ENCODE measurements at regions not wholly inside any gene's neighbourhood (a gene's known extent, or its start where the extent isn't known, plus 50 kb on each side); places are given as distances from the start of the nearest gene placed in this dataset.

DNA sequence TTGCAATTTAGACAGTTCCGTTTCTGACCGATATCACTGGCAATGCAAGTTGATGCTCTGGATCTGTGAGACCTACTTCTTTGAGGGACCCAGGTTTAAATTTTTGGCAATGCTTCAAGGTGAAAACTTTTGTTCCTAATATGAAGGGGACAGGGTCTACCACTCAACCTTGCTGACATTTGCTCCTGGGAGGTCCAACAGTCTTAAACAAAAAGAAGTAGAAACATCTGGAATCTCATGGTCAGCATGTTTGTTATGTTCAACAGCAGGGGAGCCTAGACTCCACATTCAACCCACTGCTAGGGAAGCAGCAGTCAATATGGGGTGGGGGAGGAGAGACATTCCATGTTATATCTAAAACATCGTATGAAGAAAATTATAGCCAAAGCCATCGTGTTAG is 196.4 kb downstream of the SIM1 start:
- DNase-seq = no peak

DNA sequence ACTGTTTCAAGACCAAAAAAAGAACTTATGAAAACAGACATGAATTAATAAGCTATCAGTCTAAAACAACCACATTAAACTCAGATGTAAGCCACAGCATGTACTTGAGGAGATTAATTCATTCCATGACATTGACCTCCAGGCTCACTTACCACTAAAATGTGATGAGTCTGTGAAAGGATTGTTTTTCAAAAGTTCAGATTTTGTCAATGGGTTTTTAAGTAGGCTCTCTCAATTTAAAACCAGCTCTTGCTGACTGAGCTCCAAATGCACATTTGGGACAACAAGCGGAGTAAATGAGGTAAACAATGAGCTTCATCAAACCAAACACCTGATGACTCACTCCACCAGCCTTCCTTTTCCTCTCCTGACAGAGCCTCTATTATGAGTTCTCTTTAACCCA is 197.0 kb downstream of the SIM1 start:
- DNase-seq = no peak

DNA sequence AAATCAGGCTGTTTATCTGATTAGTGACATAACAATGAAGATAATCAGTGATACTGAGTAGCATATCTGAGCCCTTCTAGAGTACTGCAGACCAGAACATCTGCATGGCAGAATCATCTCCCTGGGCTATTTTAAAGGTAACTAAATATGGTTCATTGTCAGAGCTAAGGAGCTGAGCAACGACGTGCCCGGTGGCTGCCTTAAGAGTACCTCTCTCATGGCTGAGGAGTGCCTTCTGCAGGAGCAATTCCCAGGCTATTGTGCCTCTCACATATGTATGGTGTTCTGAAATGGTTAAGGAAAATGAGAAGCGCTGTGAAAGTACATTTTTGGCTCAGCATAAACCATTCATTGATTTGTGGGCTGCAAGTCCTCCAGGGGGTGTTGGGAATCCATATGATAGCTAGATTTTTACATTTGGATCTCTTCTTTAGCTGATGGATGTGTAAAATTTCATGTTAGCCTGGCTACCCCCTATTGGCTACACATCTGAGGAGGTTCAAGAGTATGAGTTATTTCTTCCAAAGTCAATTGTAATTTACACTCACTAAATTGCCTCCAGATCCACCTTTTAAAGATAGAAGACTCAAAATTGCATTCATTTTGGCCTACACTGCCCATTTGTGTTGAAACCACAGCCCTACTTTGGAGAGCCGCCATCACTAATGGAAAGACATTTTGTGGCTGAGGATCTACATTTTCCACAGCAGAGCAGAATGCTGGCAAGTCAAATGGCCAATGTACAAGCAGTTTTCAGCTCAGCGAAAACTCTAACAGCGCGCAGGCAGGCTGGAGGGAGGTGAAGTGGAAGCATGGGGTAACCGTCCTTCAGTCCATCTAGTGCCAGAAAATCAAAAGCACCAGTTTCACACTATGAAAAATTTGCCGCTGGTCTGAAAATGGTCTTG is 198.0 kb downstream of the SIM1 start:
- no peak for DNase-seq

- no peak for DNase-seq
These were observed 202.6 kb downstream of the SIM1 start for GRCh38 chr6:100262086-100262485.

DNA sequence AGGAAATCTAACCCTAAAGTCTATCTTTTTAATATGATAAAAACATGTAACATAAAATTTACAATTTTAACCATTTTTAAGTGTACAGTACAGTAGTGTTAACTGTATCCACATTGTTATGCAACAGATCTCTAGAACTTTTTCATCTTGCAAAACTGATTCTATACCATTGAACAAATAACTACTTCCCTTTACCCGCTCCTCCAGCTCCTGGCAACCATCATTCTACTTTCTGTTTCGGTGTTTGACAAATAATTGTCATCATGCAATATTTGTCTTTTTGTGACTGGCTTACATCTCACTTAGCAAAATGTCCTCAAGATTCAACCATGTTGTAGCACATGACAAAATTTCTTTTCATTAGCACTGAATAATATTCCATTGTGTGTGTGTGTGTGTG is 203.2 kb downstream of the SIM1 start:
- DNase-seq = no peak

GRCh38 chr6:100260584-100260983 is 204.1 kb downstream of the SIM1 start:
- DNase-seq = no peak

DNA sequence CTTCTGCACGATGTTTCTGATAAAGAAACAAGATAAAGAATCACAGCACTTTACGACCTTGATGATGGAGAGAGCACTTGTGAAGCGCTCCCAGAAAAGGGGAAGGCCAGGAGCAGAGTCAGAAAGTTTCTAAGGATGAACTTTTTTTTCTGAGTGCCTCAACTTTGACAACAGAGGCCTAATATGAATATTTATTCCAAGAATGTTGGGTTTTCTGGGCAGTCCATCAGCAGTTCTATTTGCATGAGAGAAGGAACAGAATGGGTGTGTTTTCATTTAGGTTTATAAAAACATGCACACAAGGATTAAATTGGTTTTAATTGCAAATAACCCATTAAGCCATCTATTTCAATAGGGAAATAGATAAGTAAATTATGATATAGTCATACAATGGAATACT is 204.9 kb downstream of the SIM1 start:
- DNase-seq = no peak

GRCh38 chr6:100258752-100259151 is 206.0 kb downstream of the SIM1 start:
- no peak for DNase-seq

- DNase-seq = no peak
These were observed 206.8 kb downstream of the SIM1 start for GRCh38 chr6:100257793-100258395.

- DNase-seq = no peak
These were observed 209.0 kb downstream of the SIM1 start for GRCh38 chr6:100255701-100256100.

DNA sequence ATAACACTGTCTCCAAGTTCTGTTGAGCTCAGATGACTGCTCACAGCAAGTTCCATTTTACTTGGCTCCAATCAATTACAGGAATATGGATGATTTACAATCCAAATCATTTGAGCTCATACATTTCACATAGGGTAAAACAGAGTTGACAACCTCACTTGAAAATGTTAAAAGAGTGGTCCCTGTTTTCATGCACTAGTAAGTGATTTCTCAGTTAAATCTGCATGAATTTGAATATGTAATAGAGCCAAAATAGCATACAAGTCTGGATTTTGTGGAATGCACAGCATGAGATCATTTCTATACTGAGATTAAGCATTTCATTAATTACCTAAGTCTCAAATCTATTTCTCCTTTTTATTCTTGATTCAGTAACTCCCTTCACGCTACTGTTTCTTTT is 217.6 kb downstream of the SIM1 start:
- no peak for DNase-seq

GRCh38 chr6:100246206-100246605 is 218.5 kb downstream of the SIM1 start:
- DNase-seq = no peak

DNA sequence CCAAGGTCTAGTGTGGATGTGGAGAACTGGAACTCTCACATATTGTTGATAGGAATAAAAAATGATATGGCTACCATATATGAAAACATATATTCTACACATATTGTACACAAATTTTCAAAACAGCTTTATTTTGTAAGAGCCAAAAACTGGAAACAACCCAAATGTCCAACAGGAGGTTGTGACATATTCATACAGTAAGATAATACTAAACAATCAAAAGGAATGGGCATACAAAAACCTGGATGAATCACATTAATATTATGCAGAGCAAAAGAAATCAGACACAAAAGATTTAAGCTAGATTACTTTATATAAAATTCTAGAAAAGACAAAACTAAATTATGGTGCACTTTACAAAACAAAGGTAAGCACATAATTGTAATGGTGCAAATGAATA is 223.9 kb downstream of the SIM1 start:
- DNase-seq = no peak

DNA sequence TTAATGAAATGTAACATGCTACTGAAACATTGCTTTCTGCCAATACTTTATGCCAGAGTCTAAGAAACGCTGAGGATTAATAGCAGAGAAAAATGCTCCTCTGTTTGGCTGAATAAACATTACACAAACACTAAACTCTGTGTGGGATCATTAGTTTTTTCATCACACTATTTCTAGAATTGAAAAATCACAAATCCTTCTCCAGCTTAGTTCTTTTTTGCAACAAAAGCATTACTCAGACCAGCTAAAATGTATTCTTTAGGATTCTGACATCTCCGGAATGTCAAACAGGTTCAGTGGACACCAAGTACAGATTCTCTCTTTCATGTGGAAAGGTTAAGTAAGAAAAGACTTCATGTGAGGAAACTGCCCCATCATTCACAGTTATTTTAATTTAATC is 226.9 kb downstream of the SIM1 start:
- no peak for DNase-seq

DNA sequence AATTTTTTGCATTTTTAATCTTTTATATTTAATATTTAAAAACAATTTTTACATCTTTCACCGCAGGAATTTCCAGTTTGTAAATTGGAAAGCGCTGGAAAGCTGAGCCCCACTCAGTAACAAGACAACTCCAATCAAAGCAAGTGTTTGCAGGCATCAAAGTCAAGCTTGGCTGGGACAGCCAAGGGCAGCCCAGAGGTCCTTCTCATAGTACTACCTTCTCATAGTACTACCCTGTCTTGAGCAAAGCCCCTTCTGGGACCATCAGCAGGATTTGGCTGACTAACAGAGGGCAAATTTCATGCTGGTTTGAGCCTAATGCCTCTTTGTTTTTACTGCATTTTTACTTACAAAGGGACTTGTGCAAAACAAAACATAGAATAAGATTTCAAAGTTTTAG is 228.3 kb downstream of the SIM1 start:
- no peak for DNase-seq

GRCh38 chr6:100235631-100236030 is 229.1 kb downstream of the SIM1 start:
- DNase-seq = no peak

- no peak for DNase-seq
These were observed 230.1 kb downstream of the SIM1 start for GRCh38 chr6:100234625-100235024.

GRCh38 chr6:100232781-100233573 is 231.7 kb downstream of the SIM1 start:
- DNase-seq = no peak

DNA sequence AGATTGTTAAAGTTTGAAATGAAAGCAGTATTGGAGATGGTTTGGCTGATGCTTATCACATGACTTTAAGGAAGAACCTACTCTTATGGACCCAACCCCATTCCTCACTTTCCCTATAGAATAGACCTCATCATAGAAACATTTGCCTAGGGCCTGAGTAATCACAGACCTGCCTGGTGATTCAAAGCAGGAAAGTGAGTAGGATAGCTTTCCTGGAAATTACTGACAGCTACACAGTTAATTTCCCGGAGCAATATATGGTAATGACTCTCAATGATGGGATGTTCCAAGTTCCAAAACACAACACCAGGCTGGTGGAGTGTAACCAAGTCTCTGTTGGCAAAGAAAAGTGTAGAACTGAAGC is 233.8 kb downstream of the SIM1 start:
- DNase-seq = no peak

DNA sequence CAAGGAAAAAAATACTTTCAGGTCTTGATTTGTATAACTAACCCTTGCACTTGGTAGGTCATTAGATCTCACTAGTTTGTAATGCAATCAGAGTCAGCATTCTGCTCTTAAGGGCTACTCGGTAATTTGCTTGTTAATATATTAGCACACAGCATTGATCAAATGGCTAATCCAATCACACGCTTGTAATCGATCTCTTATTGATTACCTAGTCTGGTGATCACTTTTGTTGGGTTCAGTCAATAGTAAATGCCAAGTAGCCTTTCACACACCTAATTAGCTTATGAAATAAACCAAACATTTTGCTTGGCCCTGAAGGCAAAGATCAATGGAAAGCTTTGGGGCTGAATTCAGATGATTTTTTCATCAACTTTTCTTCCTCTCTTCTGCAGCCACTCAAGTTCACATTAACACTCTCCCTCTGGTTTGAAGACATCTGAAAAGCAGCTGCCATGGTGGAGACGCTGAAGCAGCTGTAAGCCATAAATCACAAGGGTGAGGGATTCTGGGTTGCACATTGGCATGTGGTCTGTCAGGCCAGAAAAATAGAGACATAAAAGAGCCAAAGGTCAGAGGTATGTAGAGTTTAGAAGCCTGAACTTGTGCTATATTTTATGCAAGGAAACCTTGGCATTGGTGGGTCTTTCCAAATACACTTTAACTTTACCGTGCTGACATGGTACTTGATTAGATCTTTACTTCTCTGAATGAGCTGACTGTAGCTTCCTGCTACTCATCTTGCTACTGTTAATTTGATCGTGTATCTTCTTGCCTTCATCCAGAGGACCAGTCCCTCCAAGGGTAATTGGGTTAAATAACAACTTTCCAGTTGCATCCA is 234.4 kb downstream of the SIM1 start:
- DNase-seq = no peak

DNA sequence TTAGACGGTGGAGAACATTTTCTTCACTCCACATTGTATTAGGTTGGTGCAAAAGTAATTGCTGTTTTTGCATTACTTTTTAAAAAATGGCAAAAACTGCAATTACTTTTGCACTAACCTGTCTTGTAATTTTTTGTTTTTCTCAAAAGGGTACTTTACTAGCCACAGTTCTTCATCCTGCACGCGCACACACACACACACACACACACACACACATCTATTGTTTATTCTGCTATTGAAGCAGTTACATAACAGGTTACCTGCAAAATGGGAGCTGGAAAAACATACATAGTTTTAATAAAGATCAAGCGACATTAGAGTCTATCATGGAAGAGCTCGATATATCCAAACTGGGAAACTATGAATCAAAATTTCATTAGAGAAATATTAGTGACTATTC is 235.2 kb downstream of the SIM1 start:
- no peak for DNase-seq
